IMR-90 (cell line): ENCODE measurements at regions not wholly inside any gene's neighbourhood (a gene's known extent, or its start where the extent isn't known, plus 50 kb on each side); places are given as distances from the start of the nearest gene placed in this dataset.

Experiments
- ATAC-seq: fragments of 200-7000 bp; cut with Tn5 transposase; 2 replicates; pipeline ENCODE4 v1.9.1; 2020; ENCODE audit warnings: low read depth, mild to moderate bottlenecking, moderate library complexity
- BruUV-seq: library from RNA; stranded (reverse); fragments of 400-500 nt; replicated peaks from 2 replicates; lab custom pipeline; 2021; lab: Mats Ljungman, UMichigan
- CTCF ChIA-PET: fragments of 300-600 bp; formaldehyde crosslinking; extraction: SDS; loops from one replicate; lab custom pipeline; 2021; ENCODE audit warnings: antibody characterized with exemption; lab: Yijun Ruan, JAX
- POLR2A ChIA-PET: fragments of 300-600 bp; sonication (Branson Sonifier 250); formaldehyde crosslinking; loops from one replicate; lab custom pipeline; 2022; ENCODE audit warnings: antibody characterized with exemption; ENCODE audit not compliant: unreplicated experiment; lab: Charles Lee
- DNase-seq: peaks from one replicate; pipeline ENCODE4 v3.0.0; 2013
- H2AFZ ChIP-seq: replicated peaks from 2 replicates; pipeline ENCODE3; 2013; ENCODE audit warnings: low read length, mild to moderate bottlenecking; ENCODE audit not compliant: poor library complexity
- H2AK5ac ChIP-seq: 2 replicates; pipeline ENCODE4 v1.6.1; 2013; ENCODE audit warnings: low read depth, low read length, inconsistent platforms
- H2AK9ac ChIP-seq: replicated peaks from 2 replicates; pipeline ENCODE3; 2013; ENCODE audit warnings: mild to moderate bottlenecking, low read depth, low read length, moderate library complexity; ENCODE audit not compliant: poor library complexity
- H2BK120ac ChIP-seq: 2 replicates; pipeline ENCODE4 v1.6.1; 2013; ENCODE audit warnings: low read depth, low read length, inconsistent platforms
- H2BK15ac ChIP-seq: 3 replicates; pipeline ENCODE4 v1.6.1; 2013; ENCODE audit warnings: low read depth, low read length, inconsistent platforms
- H2BK20ac ChIP-seq: 2 replicates; pipeline ENCODE4 v1.6.1; 2013; ENCODE audit warnings: low read depth, mild to moderate bottlenecking, inconsistent platforms, low read length, moderate library complexity
- H2BK5ac ChIP-seq: 2 replicates; pipeline ENCODE4 v1.6.1; 2013; ENCODE audit warnings: mild to moderate bottlenecking, low read depth, low read length, inconsistent platforms; ENCODE audit not compliant: poor library complexity, severe bottlenecking
- H3K14ac ChIP-seq: replicated peaks from 2 replicates; pipeline ENCODE4 v1.6.1; 2013; ENCODE audit warnings: low read depth, low read length, inconsistent platforms
- H3K18ac ChIP-seq: 2 replicates; pipeline ENCODE4 v1.6.1; 2013; ENCODE audit warnings: low read depth, low read length, control low read depth
- H3K23ac ChIP-seq: 2 replicates; pipeline ENCODE4 v1.6.1; 2013; ENCODE audit warnings: low read depth, low read length, inconsistent platforms
- H3K27ac ChIP-seq: 2 replicates; pipeline ENCODE4 v1.5.1; 2013; ENCODE audit warnings: mild to moderate bottlenecking, control low read depth, low read length; ENCODE audit not compliant: insufficient read depth
- H3K27me3 ChIP-seq: 2 replicates; pipeline ENCODE4 v1.6.1; 2013; ENCODE audit warnings: low read length; ENCODE audit not compliant: control insufficient read depth, insufficient read depth
- H3K36me3 ChIP-seq: 2 replicates; pipeline ENCODE4 v1.6.1; 2013; ENCODE audit warnings: low read length, mixed read lengths; ENCODE audit not compliant: control insufficient read depth, insufficient read depth
- H3K4ac ChIP-seq: 2 replicates; pipeline ENCODE4 v1.6.1; 2013; ENCODE audit warnings: low read depth, low read length, inconsistent platforms
- H3K4me1 ChIP-seq: 2 replicates; pipeline ENCODE4 v1.6.1; 2013; ENCODE audit warnings: low read length, mixed read lengths; ENCODE audit not compliant: control insufficient read depth, insufficient read depth
- H3K4me2 ChIP-seq: 2 replicates; pipeline ENCODE4 v1.6.1; 2013; ENCODE audit warnings: low read depth, mild to moderate bottlenecking, control low read depth, low read length, moderate library complexity
- H3K4me3 ChIP-seq: 2 replicates; pipeline ENCODE4 v1.5.1; 2013; ENCODE audit warnings: low read depth, mild to moderate bottlenecking, control low read depth, low read length, moderate library complexity; ENCODE audit not compliant: insufficient read depth
- H3K56ac ChIP-seq: 2 replicates; pipeline ENCODE4 v1.6.1; 2013; ENCODE audit warnings: low read length, inconsistent platforms; ENCODE audit not compliant: insufficient read depth; ENCODE audit errors: extremely low read depth
- H3K79me1 ChIP-seq, 2 experiments: 2 replicates each; pipeline ENCODE4 v1.6.1; 2013; ENCODE audit warnings: low read length in 2 of 2, inconsistent platforms in 1 of 2, low read depth in 1 of 2
- H3K9ac ChIP-seq: 2 replicates; pipeline ENCODE4 v1.6.1; 2013; ENCODE audit warnings: low read depth, low read length, control low read depth
- H3K9me1 ChIP-seq: 2 replicates; pipeline ENCODE4 v1.6.1; 2013; ENCODE audit warnings: low read length, inconsistent platforms; ENCODE audit not compliant: insufficient read depth
- H3K9me3 ChIP-seq: 2 replicates; pipeline ENCODE4 v1.6.1; 2013; ENCODE audit warnings: low read length; ENCODE audit not compliant: control insufficient read depth, insufficient read depth
- H4K20me1 ChIP-seq: 2 replicates; pipeline ENCODE4 v1.6.1; 2013; ENCODE audit warnings: low read length, inconsistent platforms; ENCODE audit not compliant: insufficient read depth
- H4K5ac ChIP-seq: 2 replicates; pipeline ENCODE4 v1.6.1; 2013; ENCODE audit warnings: mild to moderate bottlenecking, low read depth, low read length, control low read depth
- H4K8ac ChIP-seq, 2 experiments: 2 replicates each; pipeline ENCODE4 v1.6.1; 2013; ENCODE audit warnings: low read depth in 2 of 2, low read length in 2 of 2, control low read depth in 1 of 2, inconsistent platforms in 1 of 2
- H4K91ac ChIP-seq: 2 replicates; pipeline ENCODE4 v1.6.1; 2013; ENCODE audit warnings: low read depth, low read length, inconsistent platforms; ENCODE audit not compliant: insufficient read depth
- MXI1 ChIP-seq: IDR thresholded peaks from 2 replicates; pipeline ENCODE4 v1.6.1; 2012; ENCODE audit warnings: low read depth, mild to moderate bottlenecking, low read length, moderate library complexity, borderline replicate concordance
- WGBS, 2 experiments: methylation state at CpG; one replicate each; pipeline versions ENCODE4 v1.1.5 to v1.1.7; 2013; ENCODE audit warnings: missing lambda C conversion rate in 2 of 2; ENCODE audit not compliant: insufficient read length in 1 of 2; ENCODE audit errors: extremely low coverage in 2 of 2; 5-methylcytosine and 5-hydroxymethylcytosine counted together
- dilution Hi-C: fragments of 300-500 bp; cut with HindIII; formaldehyde crosslinking; loops from one replicate; pipeline ENCODE4 v1.14.3; 2018; ENCODE audit warnings: low sequenced_read_pairs; ENCODE audit not compliant: unreplicated experiment
- in situ Hi-C: fragments of 300-500 bp; cut with MboI; formaldehyde crosslinking; loops from 3 replicates; pipeline ENCODE4 v1.14.3; 2019; ENCODE audit warnings: low sequenced_read_pairs, inconsistent platforms, mixed read lengths
- intact Hi-C: fragments of 100-400 bp; cut with micrococcal nuclease; formaldehyde crosslinking; loops from 2 replicates; pipeline ENCODE4 v1.10.0; 2022

- Histone ChIP-seq H3K23ac (no peak overlapping the region), H3K4ac (no peak overlapping the region), H4K20me1 (no peaks in the 10 kb centered on the region), H3K79me1 (no peaks in the 10 kb centered on the region), H3K36me3 (no peaks in the 10 kb centered on the region), H2BK15ac (no peak overlapping the region), H3K27me3 (no peaks in the 10 kb centered on the region), H3K9ac (no peak overlapping the region), H2AFZ (no peak overlapping the region), H3K4me3 (no peak overlapping the region), H2AK9ac (no peak overlapping the region), H3K4me2 (no peak overlapping the region), H3K18ac (no peak overlapping the region), H2BK120ac (no peak overlapping the region), H2BK5ac (no peak overlapping the region), H3K27ac (no peak overlapping the region), H2BK20ac (no peak overlapping the region), H4K91ac (no peak overlapping the region), H2AK5ac (no peak overlapping the region), H4K5ac (no peak overlapping the region), H3K56ac (no peak overlapping the region), H3K9me3 (peaks cover 7% of the 10 kb centered on the region; the same call in 1 of the 2 replicates), H4K8ac (no peak overlapping the region), H3K14ac (no peak overlapping the region), H3K4me1 (no peaks in the 10 kb centered on the region), H3K9me1 (no peaks in the 10 kb centered on the region)
- ATAC-seq (no peak), DNase-seq (no peak)
- intact Hi-C loops (no loop called here), dilution Hi-C loops (no loop called here), in situ Hi-C loops (no loop called here)
- POLR2A ChIA-PET = no interaction called here
- TF ChIP-seq MXI1 = no peak
- 52% methylated on average over 3 of the region's 5 CpGs; no CpG with 5 or more reads in 1 of the 2 experiments for WGBS, 2 experiments
- no TSS peak for BruUV-seq
- CTCF ChIA-PET = no interaction called here
These were observed 330.3 kb downstream of the TRIM36 start for GRCh38 chr5:114839360-114839759.
